HG03108 (cell line): ENCODE measurements at regions not wholly inside any gene's neighbourhood (a gene's known extent, or its start where the extent isn't known, plus 50 kb on each side); places are given as distances from the start of the nearest gene placed in this dataset.
"Not testable (repeated sequence)": the region's sequence is repeated elsewhere in the genome, so short reads cannot be mapped to it uniquely, and the experiment has no call there.

Experiments used
- ATAC-seq: cut with Tn5 transposase; IDR thresholded peaks from one replicate; pipeline ENCODE4 v1.9.1; 2021; ENCODE audit warnings: moderate library complexity; ENCODE audit not compliant: unreplicated experiment

DNA sequence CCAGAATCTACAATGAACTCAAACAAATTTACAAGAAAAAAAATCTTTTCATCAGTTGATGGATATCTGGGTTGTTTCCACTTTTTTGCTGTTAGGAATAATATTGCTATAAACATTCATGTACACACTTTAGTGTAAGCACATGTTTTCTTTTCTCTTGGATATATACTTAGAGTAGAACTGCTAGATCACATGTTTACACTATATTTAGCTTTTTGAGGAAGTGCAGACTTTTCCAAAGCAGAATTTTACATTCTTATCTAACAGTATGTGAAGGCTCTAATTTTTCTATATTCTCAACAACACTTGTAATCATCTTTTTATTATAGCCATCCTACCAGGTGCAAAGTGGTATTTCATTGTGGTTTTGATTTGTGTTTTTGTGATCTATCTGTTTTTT, 103.6 kb upstream of the RMP24 start:
- ATAC-seq = no peak

DNA sequence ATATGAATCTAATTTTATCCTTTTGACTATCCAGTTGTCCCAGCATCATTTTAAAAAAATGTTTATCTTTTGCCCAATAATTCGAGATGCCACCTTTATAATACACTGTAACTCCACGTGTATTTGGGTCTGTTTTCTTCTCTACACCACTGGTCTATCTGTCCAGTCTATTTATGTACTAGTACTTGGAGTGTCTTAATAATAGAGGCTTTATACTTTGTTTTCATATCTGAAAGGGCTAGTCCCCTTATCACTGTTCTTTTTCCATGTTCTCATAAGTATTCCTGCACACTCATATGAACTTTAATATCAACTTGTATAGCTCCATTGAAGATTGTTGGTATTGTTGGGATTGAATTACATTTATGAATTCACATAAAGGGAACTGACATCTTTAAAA, 101.1 kb upstream of the RMP24 start:
- ATAC-seq = no peak

DNA sequence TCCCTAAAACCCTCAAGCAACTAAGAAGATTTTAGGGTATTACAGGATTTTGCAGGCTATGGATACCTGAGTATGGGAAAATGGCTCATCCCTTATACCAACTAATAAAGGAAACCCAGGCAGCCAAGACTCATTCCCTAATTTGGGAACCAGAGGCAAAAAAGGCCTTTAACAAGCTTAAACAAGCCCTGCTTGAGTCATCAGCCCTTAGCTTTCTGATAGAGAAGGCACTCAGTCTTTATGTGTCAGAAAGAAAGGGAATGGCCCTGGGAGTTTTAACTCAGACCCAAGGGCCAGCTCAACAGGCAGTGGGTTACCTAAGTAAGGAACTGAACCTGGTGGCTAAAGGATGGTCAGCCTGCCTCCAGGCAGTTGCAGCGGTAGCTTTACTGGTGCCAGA, 96.9 kb upstream of the RMP24 start:
- ATAC-seq = no peak

DNA sequence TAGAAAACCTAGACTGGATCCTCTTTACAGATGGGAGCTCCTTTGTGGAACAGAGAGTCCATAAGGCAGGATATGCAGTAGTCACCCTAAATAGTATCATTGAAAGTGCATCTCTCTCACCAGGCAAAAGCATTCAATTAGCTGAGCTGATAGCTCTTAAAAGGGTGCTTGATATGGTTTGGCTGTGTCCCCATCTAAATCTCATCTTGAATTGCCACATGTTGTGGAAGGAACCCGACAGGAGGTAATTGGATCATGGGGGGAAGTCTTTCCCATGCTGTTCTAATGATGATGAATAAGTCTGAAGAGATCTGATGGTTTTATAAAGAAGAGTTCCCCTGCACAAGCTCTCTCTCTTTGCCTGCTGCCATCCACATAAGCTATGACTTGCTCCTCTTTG, 96.2 kb upstream of the RMP24 start:
- no peak for ATAC-seq

DNA sequence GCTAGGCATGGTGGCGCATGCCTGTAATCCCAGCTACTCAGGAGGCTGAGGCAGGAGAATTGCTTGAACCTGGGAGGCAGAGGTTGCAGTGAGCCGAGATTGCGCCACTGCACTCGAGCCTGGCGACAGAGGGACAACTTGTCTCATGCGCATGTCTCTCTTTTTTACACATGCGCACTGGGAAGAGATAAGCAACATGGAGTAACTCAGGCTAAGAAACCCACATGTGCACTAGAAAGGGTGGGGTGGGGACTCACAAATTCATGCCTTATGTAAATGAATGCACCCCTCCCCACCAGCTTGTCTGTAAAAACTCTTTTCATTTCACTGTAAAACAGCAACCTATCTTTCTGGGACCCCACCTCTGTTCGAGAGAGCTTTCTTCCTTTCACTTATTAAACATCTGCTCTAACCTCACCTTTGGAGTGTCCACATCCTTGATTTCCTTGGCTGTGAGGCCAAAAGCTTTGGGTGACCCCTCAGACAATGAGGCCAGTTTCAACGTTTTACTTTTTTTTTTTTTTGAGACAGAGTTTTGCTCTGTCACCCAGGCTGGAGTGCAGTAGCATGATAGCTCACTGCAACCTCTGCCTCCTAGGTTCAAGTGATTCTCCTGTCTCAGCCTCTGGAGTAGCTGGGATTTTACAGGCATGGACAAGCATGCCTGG, 91.6 kb upstream of the RMP24 start:
- ATAC-seq = no peak

- no peak for ATAC-seq
Observed at GRCh38 chr18:35888329-35888728, 84.2 kb upstream of the RMP24 start.

DNA sequence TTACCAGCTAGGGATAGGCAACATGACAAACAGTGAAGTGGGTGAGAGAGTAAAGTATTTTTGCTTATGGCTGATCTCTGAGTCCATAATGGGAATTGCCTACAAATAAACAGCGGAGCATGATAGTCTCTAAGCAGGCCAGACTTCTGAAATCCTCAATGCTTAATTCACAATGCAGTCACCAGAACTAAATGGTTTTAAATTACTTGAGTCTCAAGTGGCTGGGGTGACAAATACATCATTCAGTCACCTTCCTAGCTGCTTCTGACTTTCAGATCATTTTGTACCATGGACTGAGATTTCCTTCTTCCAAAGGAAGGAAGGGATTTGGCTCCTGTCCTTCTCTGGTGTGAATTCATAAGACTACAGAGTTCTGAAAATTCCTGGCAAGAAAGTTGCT, 82.8 kb upstream of the RMP24 start:
- no peak for ATAC-seq

DNA sequence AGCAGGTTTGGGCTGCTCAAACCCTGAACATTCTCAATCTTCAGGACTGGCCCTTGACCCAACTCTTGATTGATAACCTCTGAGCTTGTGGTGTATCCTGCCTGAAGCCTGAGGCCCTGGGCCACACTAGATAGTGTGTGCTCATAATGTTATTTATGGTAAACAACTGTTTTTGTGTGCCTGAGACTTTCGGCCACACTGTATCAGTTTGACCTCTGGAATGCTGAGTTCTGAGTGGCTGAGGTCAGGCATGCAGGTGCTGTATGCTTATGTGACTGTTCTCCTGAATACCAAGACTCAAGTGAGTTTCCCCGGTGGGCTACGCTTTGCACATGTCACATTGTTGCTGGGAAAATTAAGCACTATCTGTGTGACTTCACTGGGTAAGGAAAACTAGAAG, 82.2 kb upstream of the RMP24 start:
- no peak for ATAC-seq

DNA sequence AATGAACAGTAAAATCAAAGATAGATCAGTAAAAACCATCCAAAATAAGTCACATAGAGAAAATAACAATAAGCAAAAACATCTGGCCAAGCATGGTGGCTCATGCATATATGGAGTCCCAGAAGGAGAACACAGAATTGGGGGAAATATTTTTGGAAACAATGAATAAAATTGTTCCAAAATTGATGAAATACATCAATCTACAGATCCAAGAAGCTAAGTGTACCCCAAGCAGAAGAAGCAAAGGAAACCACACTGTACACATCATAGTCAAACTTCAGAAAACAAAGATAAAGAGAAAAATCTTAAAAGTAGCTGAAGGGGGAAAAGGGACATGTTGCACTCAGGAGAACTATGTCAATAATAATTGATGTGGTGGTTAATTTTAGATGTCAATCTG, 80.4 kb upstream of the RMP24 start:
- ATAC-seq = no peak

GRCh38 chr18:35897481-35897880, 75.0 kb upstream of the RMP24 start:
- not testable (repeated sequence) for ATAC-seq

DNA sequence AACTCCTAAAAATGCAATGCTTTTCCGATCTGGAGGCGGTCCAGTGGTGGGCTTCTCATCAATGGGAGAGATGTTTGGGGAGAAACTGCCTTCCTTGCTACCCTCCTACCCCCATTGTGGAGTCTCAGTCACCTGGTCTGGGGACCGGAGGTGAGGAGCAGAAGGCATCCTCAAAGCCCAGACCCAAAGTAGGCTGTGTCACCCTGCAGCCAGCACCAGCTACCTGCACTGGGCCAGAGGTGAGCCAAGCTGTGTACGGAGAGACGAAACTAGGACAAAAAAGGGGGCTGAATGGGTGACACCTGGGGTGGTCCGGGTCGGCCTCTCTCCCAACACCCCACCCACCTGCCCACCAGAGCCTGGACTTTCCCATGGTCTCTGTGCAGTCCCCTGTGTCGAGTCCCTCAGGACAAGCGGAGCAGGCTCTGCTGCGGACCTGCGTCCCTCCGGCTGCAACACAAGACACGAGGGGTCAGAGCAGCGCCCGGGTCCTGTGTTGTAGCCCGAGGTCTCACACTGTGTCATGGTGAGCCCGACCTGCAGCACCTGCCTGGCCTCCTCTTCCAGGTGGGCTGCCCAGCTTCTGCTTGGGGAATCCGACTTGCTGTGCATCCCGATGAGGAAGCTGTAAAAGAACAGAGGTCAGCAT, 68.0 kb upstream of the RMP24 start:
- ATAC-seq = no peak

GRCh38 chr18:35905436-35905835, 67.0 kb upstream of the RMP24 start:
- no peak for ATAC-seq

GRCh38 chr18:35906291-35906690, 66.2 kb upstream of the RMP24 start:
- not testable (repeated sequence) for ATAC-seq

DNA sequence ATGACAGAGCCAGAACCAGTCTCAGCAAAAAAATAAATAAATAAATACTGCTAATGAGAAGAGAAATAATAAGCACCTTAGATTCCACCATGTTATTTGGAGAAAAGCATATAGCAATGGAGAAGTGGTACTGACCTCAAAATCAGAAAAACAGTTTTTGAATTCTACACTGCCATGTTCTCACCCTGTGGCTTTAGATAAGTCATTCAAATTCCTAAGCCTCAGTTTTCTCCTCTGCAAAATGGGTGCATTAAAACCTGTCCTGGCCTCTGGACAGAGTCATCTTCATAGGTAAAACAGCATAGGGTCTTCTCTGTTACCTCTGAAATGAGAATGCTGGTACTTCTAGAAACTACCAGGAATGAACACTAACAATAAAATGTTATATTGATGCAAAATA, 62.2 kb upstream of the RMP24 start:
- no peak for ATAC-seq

DNA sequence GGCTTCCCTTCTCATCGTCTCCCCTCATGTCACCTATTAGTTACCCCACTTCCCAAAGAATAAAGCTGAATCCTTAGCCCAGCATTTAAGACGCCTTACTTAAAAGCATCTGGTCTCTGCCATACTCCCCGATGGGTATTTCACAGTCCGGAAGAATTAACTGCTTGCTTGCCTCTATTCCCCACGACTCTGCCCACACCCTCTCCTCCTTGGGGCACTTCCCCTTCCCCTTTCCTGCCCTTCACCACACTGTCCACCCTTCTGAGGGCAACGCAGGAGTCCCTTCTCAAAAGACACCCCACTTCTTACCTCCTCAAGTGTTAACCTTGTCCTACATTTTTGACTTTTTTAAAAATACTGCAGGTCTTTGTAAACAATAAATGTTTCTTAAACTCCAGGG, 60.1 kb upstream of the RMP24 start:
- no peak for ATAC-seq

- ATAC-seq = no peak
Observed at GRCh38 chr18:35915056-35915455, 57.4 kb upstream of the RMP24 start.

DNA sequence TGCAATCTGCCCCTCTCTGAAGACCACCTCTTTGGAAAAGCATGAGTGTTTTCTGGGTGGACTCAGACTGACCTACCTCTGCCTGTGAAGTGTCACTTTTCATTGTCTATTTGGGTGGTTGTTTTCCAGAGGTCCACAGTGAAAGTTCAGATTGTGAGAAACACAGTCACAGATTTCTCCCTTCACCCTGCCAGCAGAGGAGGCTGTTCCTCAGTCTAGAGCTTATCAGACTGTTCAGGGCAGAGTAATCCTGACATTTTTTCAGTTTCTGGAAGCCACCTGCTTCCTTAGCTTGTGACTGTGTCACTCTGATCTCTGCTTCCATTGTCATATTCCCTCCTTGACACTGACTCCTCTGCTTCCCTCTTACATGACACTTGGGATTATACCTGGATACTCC, 55.4 kb upstream of the RMP24 start:
- ATAC-seq = no peak

DNA sequence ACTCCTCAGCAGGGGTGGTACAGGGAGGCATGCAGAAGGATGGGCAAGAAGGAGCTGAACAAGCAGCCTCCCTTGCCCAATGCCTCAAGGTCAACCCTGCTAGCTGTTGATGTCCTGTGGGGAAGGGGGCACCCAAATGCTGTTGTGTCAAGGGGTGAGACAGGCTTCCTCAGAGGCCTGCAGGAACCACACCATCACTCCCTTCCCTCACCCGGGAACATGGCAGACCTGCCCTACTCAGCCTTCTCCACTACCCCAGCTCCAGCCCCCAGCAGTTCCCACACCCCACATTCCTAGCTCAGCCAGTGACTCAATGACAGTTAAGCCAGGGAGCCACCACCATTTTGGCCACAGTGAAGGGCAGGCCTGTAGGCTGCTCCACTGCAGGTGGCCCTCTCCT, 53.9 kb upstream of the RMP24 start:
- ATAC-seq = no peak

DNA sequence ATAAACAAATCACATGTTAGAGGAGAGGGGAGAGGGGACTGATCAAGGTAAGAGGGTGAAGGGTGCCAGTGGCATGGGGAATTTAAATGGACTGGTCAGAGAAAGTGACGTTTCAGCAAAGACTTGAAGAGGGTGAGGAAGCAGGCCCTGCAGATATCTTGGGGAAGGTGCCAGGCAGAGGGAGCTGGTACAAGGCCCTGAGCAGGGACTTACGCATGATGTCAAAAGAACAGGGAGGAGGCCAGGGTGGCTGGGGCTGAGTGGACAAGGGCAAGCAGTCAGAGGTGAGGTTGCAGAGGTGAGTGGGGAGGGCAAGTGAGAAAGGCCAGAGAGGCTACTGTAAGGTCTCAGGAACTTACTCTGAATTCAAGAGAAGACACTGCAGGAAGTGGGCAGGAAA, 53.3 kb upstream of the RMP24 start:
- ATAC-seq = no peak

DNA sequence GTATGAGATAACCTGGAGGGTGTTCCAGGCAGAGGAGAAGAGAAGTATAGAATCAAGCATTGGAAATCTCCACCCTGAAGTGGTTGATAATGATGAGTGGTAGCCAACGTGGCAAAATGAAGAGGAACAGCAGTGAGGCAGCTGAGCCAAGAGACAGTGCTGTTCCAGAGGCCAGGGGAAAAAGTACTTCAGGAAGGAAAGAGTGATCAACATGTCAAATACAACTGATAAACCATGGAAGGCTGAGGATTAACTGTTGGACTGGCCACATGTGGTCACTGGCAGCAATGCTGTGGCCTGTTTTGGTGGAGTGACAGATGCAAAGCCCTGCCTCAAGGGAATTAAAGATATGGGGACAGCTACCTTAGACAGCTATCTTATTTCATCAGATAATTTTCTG, 51.9 kb upstream of the RMP24 start:
- ATAC-seq = no peak
